H1 (cell line): ENCODE measurements at regions not wholly inside any gene's neighbourhood (a gene's known extent, or its start where the extent isn't known, plus 50 kb on each side); places are given as distances from the start of the nearest gene placed in this dataset.

Experiments used
- CTCF ChIA-PET: fragments of 300-600 bp; sonication (Branson Sonifier 250); formaldehyde crosslinking; loops from one replicate; lab custom pipeline; 2021; ENCODE audit not compliant: partially characterized antibody; lab: Charles Lee
- POLR2A ChIA-PET: fragments of 300-600 bp; sonication (Branson Sonifier 250); formaldehyde crosslinking; loops from one replicate; lab custom pipeline; 2021; ENCODE audit warnings: inconsistent platforms; ENCODE audit not compliant: partially characterized antibody; lab: Charles Lee
- DNase-seq, 2 experiments: peaks; one replicate each; pipeline versions ENCODE4 v3.0.0 to v3.0.0-alpha.2; 2010 to 2022; ENCODE audit warnings: low spot score in 2 of 2, low read depth in 1 of 2, mixed read lengths in 1 of 2
- FAIRE-seq: peaks from 2 replicates; lab custom pipeline; 2011; peaks lifted over from hg19 to GRCh38; lab: Jason Lieb, UNC
- H2AFZ ChIP-seq: 2 replicates; pipeline ENCODE4 v1.8.1; 2012; ENCODE audit warnings: low read length, inconsistent platforms
- H2AK5ac ChIP-seq: 2 replicates; pipeline ENCODE4 v1.6.1; 2013; ENCODE audit warnings: low read depth, low read length
- H2BK120ac ChIP-seq: replicated peaks from 2 replicates; pipeline ENCODE3; 2013; ENCODE audit warnings: low read depth, low read length, inconsistent platforms
- H2BK12ac ChIP-seq: 2 replicates; pipeline ENCODE4 v1.6.1; 2013; ENCODE audit warnings: low read depth, low read length
- H2BK15ac ChIP-seq: 2 replicates; pipeline ENCODE4 v1.6.1; 2013; ENCODE audit warnings: low read length
- H2BK20ac ChIP-seq: 2 replicates; pipeline ENCODE4 v1.6.1; 2013; ENCODE audit warnings: low read length
- H2BK5ac ChIP-seq: 2 replicates; pipeline ENCODE4 v1.6.1; 2013; ENCODE audit warnings: low read depth, low read length
- H3K14ac ChIP-seq: 2 replicates; pipeline ENCODE4 v1.6.1; 2013; ENCODE audit warnings: inconsistent platforms; ENCODE audit not compliant: insufficient read length
- H3K18ac ChIP-seq: 2 replicates; pipeline ENCODE4 v1.6.1; 2013; ENCODE audit warnings: low read length; ENCODE audit errors: extremely low read depth
- H3K23ac ChIP-seq: 2 replicates; pipeline ENCODE4 v1.6.1; 2013; ENCODE audit warnings: inconsistent platforms; ENCODE audit not compliant: insufficient read length
- H3K23me2 ChIP-seq: 2 replicates; pipeline ENCODE4 v1.6.1; 2013; ENCODE audit warnings: low read depth, low read length
- H3K27ac ChIP-seq: 2 replicates; pipeline ENCODE4 v1.6.1; 2011; ENCODE audit warnings: low read depth, low read length, inconsistent platforms
- H3K27me3 ChIP-seq, 4 experiments: replicated peaks in 1 of 4; 1 replicate in 1 of 4; 2 replicates in 3 of 4; pipeline versions ENCODE4 v1.6.1 to v1.8.1; 2011 to 2013; ENCODE audit warnings: low read length in 3 of 4, mild to moderate bottlenecking in 3 of 4, inconsistent platforms in 2 of 4, mixed read lengths in 2 of 4, moderate library complexity in 1 of 4; ENCODE audit not compliant: control insufficient read depth in 3 of 4, insufficient read depth in 3 of 4; ENCODE audit errors: extremely low read depth in 1 of 4
- H3K36me3 ChIP-seq, 4 experiments: 2 replicates each; pipeline versions ENCODE4 v1.6.1 to v1.8.1; 2011 to 2013; ENCODE audit warnings: mild to moderate bottlenecking in 4 of 4, low read length in 3 of 4, moderate library complexity in 2 of 4, control low read depth in 1 of 4, inconsistent platforms in 1 of 4; ENCODE audit not compliant: insufficient read depth in 4 of 4, control insufficient read depth in 2 of 4
- H3K4ac ChIP-seq: replicated peaks from 2 replicates; pipeline ENCODE3; 2013; ENCODE audit warnings: low read length, low read depth, mixed read lengths, inconsistent platforms; ENCODE audit not compliant: insufficient read length
- H3K4me1 ChIP-seq, 4 experiments: replicated peaks in 1 of 4; 1 replicate in 1 of 4; 2 replicates in 3 of 4; pipeline versions ENCODE4 v1.6.1 to v1.8.1; 2011 to 2013; ENCODE audit warnings: low read length in 3 of 4, inconsistent platforms in 2 of 4, mixed read lengths in 1 of 4; ENCODE audit not compliant: insufficient read depth in 4 of 4, control insufficient read depth in 3 of 4
- H3K4me2 ChIP-seq, 2 experiments: 2 replicates each; pipeline versions ENCODE4 v1.6.1 to v1.8.1; 2011 to 2013; ENCODE audit warnings: low read depth in 2 of 2, low read length in 2 of 2, control low read depth in 1 of 2, inconsistent platforms in 1 of 2, mild to moderate bottlenecking in 1 of 2; ENCODE audit not compliant: insufficient read depth in 1 of 2
- H3K4me3 ChIP-seq, 4 experiments: fragments of 200-600, 300-600 bp in 1 of 4; sonication (generic), shearing (Covaris generic), sonication (Bioruptor Twin) in 1 of 4; 2 replicates each; pipeline versions ENCODE4 v1.5.1 to v1.8.1; 2011 to 2016; ENCODE audit warnings: low read length in 4 of 4, low read depth in 3 of 4, control low read depth in 2 of 4, inconsistent platforms in 2 of 4, mild to moderate bottlenecking in 2 of 4, mixed read lengths in 1 of 4, moderate library complexity in 1 of 4; ENCODE audit not compliant: insufficient read depth in 2 of 4; ENCODE audit errors: extremely low read depth in 1 of 4
- H3K56ac ChIP-seq: replicated peaks from 2 replicates; pipeline ENCODE3; 2013; ENCODE audit warnings: low read depth, mild to moderate bottlenecking, mixed read lengths, low read length, inconsistent platforms; ENCODE audit not compliant: insufficient read length
- H3K79me1 ChIP-seq: 2 replicates; pipeline ENCODE4 v1.6.1; 2013; ENCODE audit warnings: low read depth, low read length, control low read depth
- H3K79me2 ChIP-seq, 2 experiments: 2 replicates each; pipeline versions ENCODE4 v1.6.1 to v1.8.1; 2012 to 2013; ENCODE audit warnings: low read length in 2 of 2, mild to moderate bottlenecking in 2 of 2, inconsistent platforms in 1 of 2; ENCODE audit not compliant: insufficient read depth in 2 of 2, control insufficient read depth in 1 of 2
- H3K9ac ChIP-seq, 4 experiments: replicated peaks in 1 of 4; 1 replicate in 1 of 4; 2 replicates in 3 of 4; pipeline versions ENCODE4 v1.6.1 to v1.8.1; 2011 to 2013; ENCODE audit warnings: low read depth in 3 of 4, low read length in 3 of 4, control low read depth in 2 of 4, mild to moderate bottlenecking in 2 of 4, moderate library complexity in 2 of 4, inconsistent platforms in 1 of 4; ENCODE audit errors: extremely low read depth in 1 of 4
- H3K9me3 ChIP-seq, 2 experiments: 2 replicates each; pipeline versions ENCODE4 v1.6.1 to v1.8.1; 2012 to 2013; ENCODE audit warnings: mild to moderate bottlenecking in 2 of 2, moderate library complexity in 2 of 2, control low read depth in 1 of 2, inconsistent platforms in 1 of 2, low read depth in 1 of 2, low read length in 1 of 2, mixed read lengths in 1 of 2; ENCODE audit not compliant: insufficient read depth in 2 of 2
- H4K20me1 ChIP-seq, 2 experiments: replicated peaks in 1 of 2; 2 replicates each; pipeline versions ENCODE3 to v1.8.1; 2011 to 2013; ENCODE audit warnings: inconsistent platforms in 2 of 2, low read length in 2 of 2, mild to moderate bottlenecking in 1 of 2; ENCODE audit not compliant: insufficient read depth in 2 of 2, control insufficient read depth in 1 of 2
- H4K5ac ChIP-seq: 2 replicates; pipeline ENCODE4 v1.6.1; 2013; ENCODE audit warnings: low read length, low read depth, mixed read lengths, inconsistent platforms; ENCODE audit not compliant: insufficient read length
- H4K8ac ChIP-seq: 2 replicates; pipeline ENCODE4 v1.8.0; 2013; ENCODE audit warnings: mild to moderate bottlenecking, moderate library complexity, low read length, inconsistent platforms; ENCODE audit not compliant: insufficient read depth; ENCODE audit errors: extremely low read depth
- H4K91ac ChIP-seq: replicated peaks from 2 replicates; pipeline ENCODE3; 2013; ENCODE audit warnings: low read length, mixed read lengths, inconsistent platforms; ENCODE audit not compliant: insufficient read length
- EGR1 ChIP-seq: IDR thresholded peaks from 2 replicates; pipeline ENCODE4 v1.6.1; 2011; ENCODE audit warnings: low read depth, low read length, borderline replicate concordance
- EP300 ChIP-seq, 2 experiments: IDR thresholded peaks; 1 replicate in 1 of 2; 2 replicates in 1 of 2; pipeline ENCODE4 v1.6.1; 2011 to 2012; ENCODE audit warnings: low read depth in 2 of 2, low read length in 2 of 2, mild to moderate bottlenecking in 2 of 2, borderline replicate concordance in 1 of 2, inconsistent platforms in 1 of 2, moderate library complexity in 1 of 2
- FOSL1 ChIP-seq: IDR thresholded peaks from 2 replicates; pipeline ENCODE4 v1.6.1; 2011; ENCODE audit warnings: mild to moderate bottlenecking, low read depth, low read length, moderate library complexity; ENCODE audit not compliant: insufficient read depth
- KDM5A ChIP-seq: fragments of 200-600 bp; IDR thresholded peaks from 2 replicates; pipeline ENCODE4 v1.7.1; 2012; ENCODE audit warnings: mild to moderate bottlenecking, low read length, inconsistent platforms, mixed read lengths
- PHF8 ChIP-seq: fragments of 200-600 bp; sonication (generic); conservative IDR thresholded peaks from 2 replicates; pipeline ENCODE4 v1.7.1; 2012; ENCODE audit warnings: low read depth, mild to moderate bottlenecking, inconsistent platforms, low read length, moderate library complexity
- RAD21 ChIP-seq, 2 experiments: IDR thresholded peaks in 1 of 2; conservative IDR thresholded peaks in 1 of 2; 2 replicates each; pipeline ENCODE4 v1.6.1; 2011; ENCODE audit warnings: low read depth in 2 of 2, low read length in 2 of 2, improper control_type of control experiment in 1 of 2, inconsistent platforms in 1 of 2, mild to moderate bottlenecking in 1 of 2, moderate library complexity in 1 of 2
- RFX5 ChIP-seq: IDR thresholded peaks from 2 replicates; pipeline ENCODE4 v1.6.1; 2011; ENCODE audit warnings: low read depth, low read length, improper control_type of control experiment, borderline replicate concordance
- RNF2 ChIP-seq: fragments of 200-900, 300-1000 bp; sonication (generic); IDR thresholded peaks from 2 replicates; pipeline ENCODE4 v1.7.1; 2016; ENCODE audit warnings: borderline replicate concordance, low read depth, mild to moderate bottlenecking, antibody characterized with exemption, low read length; ENCODE audit not compliant: poor library complexity, severe bottlenecking; ENCODE audit errors: missing control alignments
- RXRA ChIP-seq: IDR thresholded peaks from 2 replicates; pipeline ENCODE4 v1.6.1; 2011; ENCODE audit warnings: low read depth, mild to moderate bottlenecking, low read length, moderate library complexity; ENCODE audit not compliant: insufficient read depth
- SP4 ChIP-seq: IDR thresholded peaks from 2 replicates; pipeline ENCODE4 v1.6.1; 2012; ENCODE audit warnings: low read length, inconsistent platforms
- TAF7 ChIP-seq: optimal IDR thresholded peaks from 2 replicates; pipeline ENCODE3; 2011; ENCODE audit warnings: low read depth, mild to moderate bottlenecking, inconsistent platforms, low read length, moderate library complexity, borderline replicate concordance
- TBP ChIP-seq: IDR thresholded peaks from 2 replicates; pipeline ENCODE4 v1.6.1; 2011; ENCODE audit warnings: low read depth, low read length, improper control_type of control experiment
- ZNF274 ChIP-seq: IDR thresholded peaks from 2 replicates; pipeline ENCODE4 v1.7.0; 2012; ENCODE audit warnings: low read length, borderline replicate concordance; ENCODE audit errors: extremely low read depth
- WGBS, 2 experiments: shearing (Covaris generic) in 1 of 2; methylation state at CpG; one replicate each; pipeline versions ENCODE4 v1.1.6 to v1.1.7; 2013 to 2015; ENCODE audit warnings: low lambda C conversion rate in 2 of 2, mixed read lengths in 2 of 2, inconsistent platforms in 1 of 2, low coverage in 1 of 2, missing lambda C conversion rate in 1 of 2; ENCODE audit not compliant: insufficient replicate concordance in 2 of 2, insufficient coverage in 1 of 2, insufficient read length in 1 of 2; ENCODE audit errors: extremely low coverage in 1 of 2, missing lambda C conversion rate in 1 of 2; 5-methylcytosine and 5-hydroxymethylcytosine counted together

GRCh38 chr1:230517326-230517725 lies 91.2 kb upstream of the PGBD5 start:
- no peaks in the 10 kb centered on the region for H3K79me1 ChIP-seq
- FAIRE-seq (no peak), DNase-seq (no peak)
- no peak overlapping the region for H3K9ac ChIP-seq
- no peak overlapping the region for H4K8ac ChIP-seq
- no peak overlapping the region for H2BK120ac ChIP-seq
- H3K79me2 ChIP-seq, result no peaks in the 10 kb centered on the region
- H3K4me1 ChIP-seq, result peaks cover 6 to 22% (median 14%) of the 10 kb centered on the region in 4 experiments
- H4K5ac ChIP-seq, result no peak overlapping the region
- H3K4me2 ChIP-seq, result peak overlapping the region in 1 of 2 experiments; percentile 4; a peak in 1 of 4 replicates
- H3K27ac ChIP-seq, result no peak overlapping the region
- no peak overlapping the region for H3K18ac ChIP-seq
- no peaks in the 10 kb centered on the region for H3K27me3 ChIP-seq
- no peak overlapping the region for H2BK5ac ChIP-seq
- no peak overlapping the region for H4K91ac ChIP-seq
- 0 out of 2 replicates have a peak overlapping the region, but pooled peaks have one; percentile 52 for H2BK12ac ChIP-seq
- H3K23ac ChIP-seq, result no peak overlapping the region
- H3K23me2 ChIP-seq, result no peaks in the 10 kb centered on the region
- H4K20me1 ChIP-seq, result no peaks in the 10 kb centered on the region
- ChIA-PET CTCF (interaction anchor here (1.1 to 1.4 kb wide), 2 partner anchors 42 to 181 kb away, joined by 3 read pairs; no protein-coding TSS in a partner anchor), POLR2A (interaction anchor here (1.0 kb wide), 1 partner anchor 174 kb away, joined by 3 read pairs; no protein-coding TSS in a partner anchor)
- H3K36me3 ChIP-seq, result no peaks in the 10 kb centered on the region
- 0 out of 2 replicates have a peak overlapping the region, but pooled peaks have one; percentile 6 for H2BK15ac ChIP-seq
- H2AFZ ChIP-seq, result no peak overlapping the region
- H3K14ac ChIP-seq, result no peak overlapping the region
- H3K4ac ChIP-seq, result no peak overlapping the region
- H3K9me3 ChIP-seq, result no peaks in the 10 kb centered on the region; a peak in 1 of 4 replicates
- no peak overlapping the region for H2AK5ac ChIP-seq
- 87% methylated on average over 7 of the region's 7 CpGs; no CpG with 5 or more reads in 1 of the 2 experiments for WGBS, 2 experiments
- no peak overlapping the region for H2BK20ac ChIP-seq
- no peak overlapping the region for H3K4me3 ChIP-seq
- H3K56ac ChIP-seq, result no peak overlapping the region
- no peak for TF ChIP-seq KDM5A
- TF ChIP-seq RNF2, result no peak
- no peak for TF ChIP-seq TAF7
- TF ChIP-seq EP300 (IDR thresholded peaks at IDR 0.05; ENCODE audit: borderline replicate concordance in 1 of 2, low read depth in 2 of 2, low read length in 2 of 2), result no peak
- TF ChIP-seq RFX5, result no peak
- no peak for TF ChIP-seq PHF8
- no peak for TF ChIP-seq ZNF274
- TF ChIP-seq EGR1, result no peak
- TF ChIP-seq SP4, result no peak
- TF ChIP-seq RXRA, result no peak
- no peak for TF ChIP-seq TBP
- TF ChIP-seq RAD21 (IDR thresholded peaks at IDR 0.05 in 1 of 2, conservative IDR thresholded peaks at IDR 0.05 in 1 of 2; ENCODE audit: low read depth in 2 of 2, low read length in 2 of 2), result no peak
- no peak for TF ChIP-seq FOSL1
